SK-N-SH treated with all-trans-retinoic acid at 6 μM for 48 hours (cell line): ENCODE measurements at regions not wholly inside any gene's neighbourhood (a gene's known extent, or its start where the extent isn't known, plus 50 kb on each side); places are given as distances from the start of the nearest gene placed in this dataset.

Source experiments
- ATAC-seq: fragments of 200-7000 bp; cut with Tn5 transposase; 3 replicates; pipeline ENCODE4 v1.9.1; 2020; ENCODE audit warnings: mild to moderate bottlenecking, moderate library complexity
- ARNTL ChIP-seq: fragments of 450-650 bp; formaldehyde crosslinking; IDR thresholded peaks from 2 replicates; pipeline ENCODE4 v1.5.0; 2020; ENCODE audit warnings: low read depth, mild to moderate bottlenecking, moderate library complexity, borderline replicate concordance
- CREB5 ChIP-seq: fragments of 250-450 bp; sonication (Bioruptor Pico); IDR thresholded peaks from 2 replicates; pipeline ENCODE4 v1.5.1; 2020; ENCODE audit warnings: low read depth, mild to moderate bottlenecking, moderate library complexity
- ESRRG ChIP-seq: fragments of 250-450 bp; sonication (Bioruptor Pico); IDR thresholded peaks from 2 replicates; pipeline ENCODE4 v1.6.1; 2021; ENCODE audit warnings: mild to moderate bottlenecking
- GLIS3 ChIP-seq: fragments of 250-450 bp; sonication (Bioruptor Pico); IDR thresholded peaks from 2 replicates; pipeline ENCODE4 v1.5.0; 2020; ENCODE audit warnings: mild to moderate bottlenecking, moderate library complexity
- ISL1 ChIP-seq: fragments of 250-450 bp; sonication (Bioruptor Pico); IDR thresholded peaks from 2 replicates; pipeline ENCODE4 v2.1.2; 2022; ENCODE audit warnings: mild to moderate bottlenecking, moderate library complexity
- PATZ1 ChIP-seq: fragments of 250-450 bp; sonication (Bioruptor Pico); IDR thresholded peaks from 2 replicates; pipeline ENCODE4 v1.8.0; 2020; ENCODE audit warnings: mild to moderate bottlenecking, moderate library complexity, borderline replicate concordance
- POU6F1 ChIP-seq: fragments of 250-450 bp; sonication (Bioruptor Pico); IDR thresholded peaks from 2 replicates; pipeline ENCODE4 v1.8.0; 2021; ENCODE audit warnings: low read depth, mild to moderate bottlenecking, moderate library complexity, borderline replicate concordance
- SNAI2 ChIP-seq: fragments of 250-450 bp; sonication (Bioruptor Pico); IDR thresholded peaks from 2 replicates; pipeline ENCODE4 v1.5.0; 2020; ENCODE audit warnings: mild to moderate bottlenecking, moderate library complexity
- TCF4 ChIP-seq: fragments of 250-450 bp; sonication (Bioruptor Pico); IDR thresholded peaks from 2 replicates; pipeline ENCODE4 v1.8.0; 2021; ENCODE audit warnings: mild to moderate bottlenecking, moderate library complexity, borderline replicate concordance
- TSHZ2 ChIP-seq: fragments of 250-450 bp; sonication (Bioruptor Pico); IDR thresholded peaks from 2 replicates; pipeline ENCODE4 v1.5.0; 2020; ENCODE audit warnings: mild to moderate bottlenecking, moderate library complexity
- ZC3H10 ChIP-seq: fragments of 250-450 bp; sonication (Bioruptor Pico); IDR thresholded peaks from 2 replicates; pipeline ENCODE4 v1.5.1; 2021; ENCODE audit warnings: mild to moderate bottlenecking, moderate library complexity
- ZFP3 ChIP-seq: fragments of 250-450 bp; sonication (Bioruptor Pico); IDR thresholded peaks from 2 replicates; pipeline ENCODE4 v1.5.0; 2020; ENCODE audit warnings: mild to moderate bottlenecking, moderate library complexity
- ZFP30 ChIP-seq: fragments of 450-650 bp; formaldehyde crosslinking; IDR thresholded peaks from 2 replicates; pipeline ENCODE4 v1.5.0; 2022; ENCODE audit warnings: mild to moderate bottlenecking, moderate library complexity
- ZNF565 ChIP-seq: fragments of 450-650 bp; formaldehyde crosslinking; conservative IDR thresholded peaks from 2 replicates; pipeline ENCODE4 v1.5.0; 2020; ENCODE audit warnings: low read depth, mild to moderate bottlenecking, moderate library complexity
- ZNF70 ChIP-seq: fragments of 450-650 bp; formaldehyde crosslinking; IDR thresholded peaks from 2 replicates; pipeline ENCODE4 v1.5.0; 2020; ENCODE audit warnings: mild to moderate bottlenecking, moderate library complexity
- ZNF8 ChIP-seq: fragments of 450-650 bp; formaldehyde crosslinking; IDR thresholded peaks from 2 replicates; pipeline ENCODE4 v1.5.0; 2020; ENCODE audit warnings: mild to moderate bottlenecking, moderate library complexity

DNA sequence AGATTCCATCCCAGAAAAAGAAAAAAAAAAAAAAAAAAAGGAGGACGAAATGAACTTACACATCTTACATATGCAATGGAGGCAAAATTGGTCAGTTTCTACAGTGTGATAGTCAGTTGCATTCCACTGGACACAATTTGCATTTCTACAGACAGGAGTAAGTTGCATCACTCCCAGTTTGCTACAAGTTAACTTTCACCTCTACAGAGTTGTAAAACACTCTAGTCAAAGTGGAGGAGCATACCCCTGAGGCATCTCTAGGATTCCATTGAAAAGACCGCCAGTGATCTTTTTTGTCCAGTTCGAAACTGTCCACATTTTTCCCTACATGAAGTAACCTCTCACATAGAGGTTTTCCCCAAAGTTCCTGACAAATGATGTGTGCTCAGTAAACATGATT is 202.8 kb downstream of the VAPA start:
- TF ChIP-seq ZC3H10 (CRISPR knock-in tag), result no peak
- TF ChIP-seq POU6F1 (CRISPR knock-in tag), result no peak
- no peak for TF ChIP-seq PATZ1 (CRISPR knock-in tag)
- no peak for TF ChIP-seq ZNF8 (CRISPR knock-in tag)
- TF ChIP-seq ZFP30, result no peak
- no peak for TF ChIP-seq GLIS3 (CRISPR knock-in tag)
- TF ChIP-seq TSHZ2 (CRISPR knock-in tag), result no peak
- TF ChIP-seq SNAI2 (CRISPR knock-in tag), result no peak
- no peak for TF ChIP-seq ARNTL (CRISPR knock-in tag)
- TF ChIP-seq, all 23 proteins: peak for 0
- ATAC-seq, result no peak

- no peak for TF ChIP-seq TSHZ2 (CRISPR knock-in tag)
- ATAC-seq, result no peak
Measured at GRCh38 chr18:10119528-10119927, 205.7 kb downstream of the VAPA start.

DNA sequence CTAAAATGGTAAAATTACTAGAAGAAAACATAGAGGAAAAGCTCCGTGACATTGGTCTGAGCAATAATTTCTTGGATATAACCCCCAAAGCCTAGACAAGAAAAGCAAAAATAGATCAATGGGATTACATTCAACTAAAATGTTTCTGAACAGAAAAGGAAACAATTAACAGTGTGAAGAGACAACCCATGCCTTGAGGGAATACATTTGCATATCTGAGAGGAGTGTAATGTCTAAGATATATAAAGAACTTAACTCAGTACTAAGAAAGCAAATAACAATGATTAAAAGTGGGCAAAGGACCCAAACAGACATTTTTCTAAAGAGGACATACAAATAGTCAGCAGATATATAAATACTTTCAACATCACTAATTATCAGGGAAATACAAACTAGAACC is 206.2 kb downstream of the VAPA start:
- ATAC-seq, result no peak
- TF ChIP-seq ESRRG (CRISPR knock-in tag) (no peak), CREB5 (CRISPR knock-in tag) (no peak), POU6F1 (CRISPR knock-in tag) (no peak), ZFP30 (no peak), ZNF565 (CRISPR knock-in tag) (no peak), SNAI2 (CRISPR knock-in tag) (no peak), TCF4 (CRISPR knock-in tag) (no peak), ISL1 (CRISPR knock-in tag) (no peak), ZFP3 (CRISPR knock-in tag) (no peak), ZNF70 (CRISPR knock-in tag) (no peak)
